GM18858 (cell line): ENCODE measurements at regions not wholly inside any gene's neighbourhood (a gene's known extent, or its start where the extent isn't known, plus 50 kb on each side); places are given as distances from the start of the nearest gene placed in this dataset.

Experiments used
- ATAC-seq: cut with Tn5 transposase; IDR thresholded peaks from one replicate; pipeline ENCODE4 v1.9.1; 2021; ENCODE audit not compliant: unreplicated experiment

DNA sequence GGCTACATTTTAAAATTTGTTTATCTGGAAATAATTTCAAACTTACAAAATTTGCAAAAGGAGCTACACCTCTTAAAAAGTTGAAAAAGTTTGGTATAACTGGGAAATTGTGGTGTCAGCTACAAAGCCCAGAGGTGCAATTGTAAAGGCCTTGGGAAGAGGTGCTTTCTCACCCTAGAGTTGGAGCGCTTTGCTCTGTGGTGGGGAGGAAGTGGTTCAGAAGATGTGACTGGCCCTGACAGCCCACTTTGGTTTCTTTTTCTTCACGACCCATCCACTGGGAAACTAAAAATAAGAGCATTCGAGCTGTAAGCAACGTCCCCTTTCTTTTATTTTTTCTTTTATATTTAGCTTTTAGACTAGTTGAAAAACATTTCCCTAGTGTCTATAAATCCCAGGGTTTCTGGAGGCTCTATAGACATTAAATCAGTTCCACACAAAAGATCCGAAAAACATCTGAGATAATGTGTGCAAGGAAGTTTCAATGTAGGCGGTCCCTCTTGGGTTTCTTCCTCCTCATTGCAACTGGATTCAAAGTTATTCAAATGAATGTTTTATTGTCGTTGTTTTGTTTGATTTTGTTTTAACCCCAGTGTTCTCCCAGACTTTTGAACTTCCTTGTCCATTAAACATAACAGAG is 397.8 kb downstream of the KIF16B start:
- peak; percentile 47 for ATAC-seq

DNA sequence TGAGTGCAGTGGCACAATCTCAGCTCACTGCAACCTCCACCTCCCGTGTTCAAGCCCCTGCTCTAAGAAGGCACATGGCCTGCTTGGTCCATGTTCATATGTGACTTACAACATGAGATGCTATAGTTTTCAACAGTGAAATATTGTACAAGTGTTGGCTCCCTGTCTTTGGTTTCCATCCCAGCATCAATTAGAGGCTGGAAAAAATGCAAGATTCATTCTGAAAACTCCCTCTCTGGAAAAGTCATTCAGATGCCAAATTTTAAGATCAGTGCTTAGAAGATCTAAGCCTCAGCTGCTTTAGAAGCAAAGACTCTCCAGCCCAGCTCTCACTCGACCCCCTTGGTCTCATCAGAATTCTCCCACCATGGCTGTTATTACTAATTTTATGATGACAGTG is 398.9 kb downstream of the KIF16B start:
- ATAC-seq = no peak

DNA sequence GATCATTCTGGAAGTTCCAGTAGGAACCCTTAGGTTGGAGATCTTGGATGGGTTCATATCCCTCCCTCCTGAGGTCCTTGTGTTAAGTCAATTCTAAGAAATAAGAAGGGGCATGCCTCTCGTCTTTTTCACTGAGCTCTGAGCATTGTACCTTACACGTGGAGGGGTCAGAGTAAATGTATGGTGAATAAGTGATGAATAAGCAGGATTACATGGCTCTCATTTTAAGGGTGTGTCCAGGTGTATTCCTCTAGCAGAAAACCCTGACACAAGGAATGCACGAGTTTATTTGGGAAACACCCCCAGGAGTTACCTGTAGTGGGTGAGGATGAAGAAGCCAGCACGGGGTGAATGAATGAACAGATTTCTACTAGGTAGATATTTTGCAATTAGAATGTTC is 400.2 kb downstream of the KIF16B start:
- ATAC-seq = no peak

DNA sequence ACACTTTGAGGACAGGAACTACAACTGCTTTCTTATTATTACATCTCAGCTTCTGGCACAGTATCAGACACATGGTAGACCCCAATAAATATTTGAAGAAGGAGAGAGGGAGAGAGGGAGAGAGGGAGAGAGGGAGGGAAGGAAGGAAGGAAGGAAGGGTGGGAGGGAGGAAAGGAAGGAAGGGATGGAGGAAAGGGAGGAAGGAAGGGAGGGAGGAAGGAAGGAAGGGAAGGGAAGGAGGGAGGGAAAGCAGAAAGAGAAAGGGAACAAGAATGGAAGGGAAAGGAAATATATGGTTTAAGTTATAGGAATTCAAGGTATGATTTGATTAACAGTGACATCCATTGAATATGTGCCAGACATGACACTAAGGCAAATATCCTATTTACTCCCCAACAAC is 402.1 kb downstream of the KIF16B start:
- ATAC-seq = no peak

DNA sequence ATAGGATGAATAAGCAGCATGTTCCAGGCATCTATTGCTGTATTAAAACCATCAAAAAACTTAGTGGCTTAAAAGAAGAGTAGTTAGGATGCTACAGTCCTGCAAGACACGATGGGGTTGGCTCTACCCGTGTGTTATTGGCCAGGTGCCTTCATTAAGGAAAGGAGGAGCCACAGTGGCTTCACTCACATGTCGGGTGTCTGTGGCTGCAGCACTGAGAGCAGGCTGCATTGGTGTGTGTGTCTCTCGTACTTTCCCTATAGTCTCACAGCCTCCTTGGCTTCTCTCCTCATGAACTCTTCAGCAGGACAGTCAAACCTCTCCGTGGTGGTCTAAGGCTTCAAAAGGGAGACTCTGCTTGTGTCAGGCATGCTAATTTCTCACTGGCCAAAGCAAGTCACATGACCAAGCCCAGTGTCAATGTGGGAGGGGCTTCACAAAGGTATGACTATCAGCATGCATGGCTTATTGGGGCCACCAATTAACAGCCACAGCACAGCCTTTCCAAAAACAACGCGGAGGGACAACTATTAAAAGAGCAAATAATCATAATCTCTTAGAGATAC is 402.8 kb downstream of the KIF16B start:
- no peak for ATAC-seq

DNA sequence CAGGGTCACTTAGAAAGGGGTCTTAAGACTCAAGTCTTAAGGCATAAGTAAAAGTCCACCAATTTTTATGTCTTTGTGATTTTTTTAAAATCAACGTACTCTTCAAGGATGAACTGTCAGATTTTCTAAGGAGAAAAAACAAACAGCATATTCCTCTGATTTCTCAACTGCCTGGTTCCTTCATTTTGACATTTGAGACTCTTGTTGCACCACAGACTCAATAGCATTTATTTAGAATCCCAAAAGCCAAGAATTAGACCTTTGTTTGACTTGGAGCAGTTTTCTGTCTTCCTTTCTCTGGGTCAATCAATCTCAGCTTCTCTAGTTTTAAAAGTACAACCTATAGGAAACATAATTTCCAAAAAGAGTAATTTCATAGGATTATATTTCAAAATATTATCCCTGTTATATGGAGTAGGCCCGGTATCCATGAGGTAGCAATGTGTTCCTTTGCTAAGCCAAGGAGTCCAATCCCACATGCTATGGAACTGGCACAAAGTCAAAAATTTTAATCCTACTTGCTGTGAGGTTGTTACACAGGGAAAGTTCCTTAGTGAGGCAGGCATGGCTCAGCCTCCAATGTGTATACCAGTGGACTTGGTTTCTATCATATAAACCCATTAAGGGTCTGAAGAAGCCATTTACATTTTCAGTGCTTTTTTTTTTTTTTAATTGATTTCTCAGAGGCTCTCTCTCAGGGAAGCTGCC is 405.7 kb downstream of the KIF16B start:
- ATAC-seq = no peak

DNA sequence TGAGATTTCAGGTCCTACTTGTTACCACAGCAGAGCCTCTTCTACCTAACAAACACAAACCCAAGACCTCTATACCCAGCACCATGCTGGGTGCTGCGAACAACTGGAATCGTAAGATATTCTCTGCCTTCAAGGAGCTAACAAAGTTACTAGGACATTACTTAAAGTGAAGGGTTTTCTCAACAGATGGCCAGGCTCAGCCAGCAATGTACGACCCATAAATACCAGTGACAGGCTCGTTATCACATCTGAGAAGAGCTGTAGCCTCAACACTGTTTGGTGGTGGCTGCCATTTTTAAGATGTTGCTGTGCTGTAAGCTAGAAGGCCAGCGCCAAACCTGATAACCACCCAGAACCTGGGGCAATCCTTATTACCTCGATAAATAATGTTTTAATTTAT is 406.5 kb downstream of the KIF16B start:
- no peak for ATAC-seq

DNA sequence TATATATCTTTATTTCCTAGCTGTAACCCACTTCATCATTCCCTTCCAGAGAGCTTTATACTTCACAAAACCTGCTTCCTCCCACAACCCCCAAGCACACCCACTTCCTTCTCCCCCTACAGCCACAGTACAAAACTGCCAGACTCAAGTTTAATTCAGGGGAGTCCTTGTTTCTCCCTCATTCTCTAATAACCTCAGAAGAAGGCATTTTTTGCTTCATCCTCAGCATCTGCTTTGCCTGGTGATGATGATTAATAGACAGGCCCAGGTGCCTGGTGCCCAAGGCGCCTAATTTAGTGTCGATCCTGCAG is 414.3 kb downstream of the KIF16B start:
- ATAC-seq = peak; percentile 40

DNA sequence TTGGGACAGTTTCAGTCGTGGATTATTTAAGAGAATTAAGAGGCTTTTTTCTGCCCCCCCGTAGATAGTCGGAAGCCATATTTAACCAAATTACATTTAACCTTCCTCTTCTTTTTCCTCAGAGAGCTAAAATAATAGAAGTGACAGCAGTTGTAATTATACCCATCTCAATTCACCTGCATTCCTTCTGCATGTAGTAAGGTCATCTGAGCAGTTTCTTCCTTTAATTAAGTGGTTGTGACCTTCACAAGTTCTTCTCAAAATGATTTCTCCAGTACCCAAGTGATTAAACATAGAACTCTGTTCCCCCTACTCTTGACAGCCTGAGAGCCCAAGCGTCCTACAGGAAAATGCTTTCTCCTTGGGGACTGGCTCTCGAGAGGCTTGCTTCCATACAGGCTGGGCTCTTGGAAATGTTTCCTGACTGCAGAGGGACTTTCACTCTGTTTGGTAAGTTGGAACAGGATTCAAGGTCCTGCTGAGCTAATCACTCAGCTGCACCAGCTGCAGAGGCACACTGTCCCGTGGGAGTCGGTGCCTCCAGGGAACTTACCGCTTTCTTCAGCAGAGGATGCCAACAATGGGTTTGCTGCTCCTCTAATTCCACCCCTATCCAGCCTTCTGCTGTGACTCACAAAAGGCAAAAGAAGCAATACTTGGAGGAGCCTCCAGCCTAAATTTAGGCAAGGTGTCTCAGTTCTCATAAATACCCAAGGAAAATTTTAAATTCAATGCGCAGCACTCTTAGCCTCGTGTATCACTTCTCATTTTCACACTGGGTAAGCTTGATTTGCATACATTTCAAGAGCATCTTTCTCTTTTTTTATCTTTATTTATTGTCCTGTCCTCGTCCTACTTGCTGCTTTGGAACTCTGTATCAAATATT is 414.9 kb downstream of the KIF16B start:
- peak; percentile 91 for ATAC-seq

DNA sequence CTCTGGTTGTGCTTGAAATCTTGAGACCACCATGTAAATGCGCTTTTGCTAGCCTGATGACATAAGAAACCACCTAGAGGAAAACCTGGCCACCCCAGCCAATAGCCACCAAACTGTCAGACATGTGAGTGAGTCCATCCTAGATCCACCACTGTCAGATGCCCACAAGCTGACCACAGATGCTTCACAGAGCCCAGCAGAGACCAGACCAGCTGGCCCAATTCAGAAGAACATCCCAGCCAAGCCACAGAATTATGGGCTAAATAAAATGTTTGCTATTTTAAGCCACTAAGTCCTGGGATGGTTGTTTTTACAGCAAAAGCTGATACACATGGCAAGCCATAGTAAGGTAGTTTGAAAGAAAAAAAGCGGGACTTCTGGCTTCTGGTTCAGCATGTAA is 425.3 kb downstream of the KIF16B start:
- no peak for ATAC-seq

DNA sequence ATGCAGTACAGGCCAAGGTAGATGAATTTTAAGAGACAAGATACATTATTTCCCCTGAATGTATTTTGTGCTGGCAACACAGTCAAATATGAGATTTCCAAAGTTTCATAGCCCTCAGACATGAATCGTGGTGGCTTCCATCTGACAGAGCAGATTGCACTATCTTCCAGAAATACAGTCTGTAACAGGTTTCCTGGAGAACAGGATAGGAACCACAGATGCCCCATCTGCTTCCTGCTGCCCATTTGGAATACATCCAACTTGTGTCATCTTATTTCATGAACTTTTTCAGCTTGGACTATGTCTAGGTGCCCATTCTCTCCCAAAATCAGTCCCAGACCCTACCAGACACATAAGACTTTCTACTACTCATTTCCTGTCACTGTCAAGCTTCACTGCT is 426.0 kb downstream of the KIF16B start:
- ATAC-seq = no peak

DNA sequence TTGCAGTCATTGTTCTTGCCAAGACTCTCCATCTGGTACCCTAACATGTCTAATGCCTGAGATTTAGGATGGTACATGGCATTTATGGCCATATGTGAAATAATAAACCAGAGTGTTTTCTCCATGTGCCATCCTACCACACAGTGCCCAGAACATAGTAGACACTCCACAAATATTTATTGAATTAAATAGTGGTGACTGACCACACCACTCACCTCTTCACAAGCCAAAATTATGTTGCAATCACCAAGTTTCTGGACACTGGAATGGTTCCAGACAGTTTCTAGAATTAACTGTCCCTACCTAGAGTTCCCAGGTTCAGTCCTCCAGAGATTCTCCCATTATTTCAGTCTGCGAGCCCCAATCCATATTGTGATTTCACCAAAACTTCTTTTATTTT is 427.3 kb downstream of the KIF16B start:
- no peak for ATAC-seq

DNA sequence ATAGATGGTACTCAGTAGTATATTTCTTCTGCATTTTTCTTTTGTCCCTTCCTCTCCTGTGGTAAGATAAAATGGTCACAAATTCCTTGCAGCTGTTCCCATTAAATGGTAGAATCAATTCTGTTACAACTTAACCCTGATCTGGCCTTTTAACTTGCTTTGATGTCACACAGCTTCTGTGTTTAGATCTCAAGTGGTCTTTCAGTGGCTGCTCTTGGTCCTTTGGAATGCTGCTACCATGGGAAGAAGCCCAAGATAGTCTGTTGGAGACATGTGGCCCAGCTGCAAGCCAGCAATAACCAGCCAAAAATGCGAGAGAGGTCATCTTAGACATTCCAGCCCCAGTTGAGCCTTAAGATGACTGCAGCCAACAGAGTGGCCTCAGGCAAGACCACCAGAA is 429.7 kb downstream of the KIF16B start:
- ATAC-seq = no peak

DNA sequence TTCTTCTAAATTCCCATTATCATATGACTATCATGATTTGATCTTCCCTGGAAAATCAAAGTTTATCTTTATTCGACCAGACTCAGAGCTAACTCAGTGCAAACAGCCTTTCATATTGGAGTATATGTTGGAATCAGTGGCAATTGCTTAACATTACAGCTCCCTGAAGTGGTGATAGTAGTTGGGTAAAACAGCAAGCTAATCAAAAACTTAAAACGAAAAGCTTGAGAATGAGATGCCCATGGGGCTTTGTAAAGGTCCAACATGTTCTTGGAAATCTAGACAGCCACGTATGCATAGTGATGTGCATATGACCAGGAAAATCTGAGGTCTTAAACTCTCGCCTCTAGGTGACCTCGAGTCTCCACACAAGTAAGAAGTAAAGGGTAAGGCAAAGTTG is 437.6 kb downstream of the KIF16B start:
- ATAC-seq = no peak

DNA sequence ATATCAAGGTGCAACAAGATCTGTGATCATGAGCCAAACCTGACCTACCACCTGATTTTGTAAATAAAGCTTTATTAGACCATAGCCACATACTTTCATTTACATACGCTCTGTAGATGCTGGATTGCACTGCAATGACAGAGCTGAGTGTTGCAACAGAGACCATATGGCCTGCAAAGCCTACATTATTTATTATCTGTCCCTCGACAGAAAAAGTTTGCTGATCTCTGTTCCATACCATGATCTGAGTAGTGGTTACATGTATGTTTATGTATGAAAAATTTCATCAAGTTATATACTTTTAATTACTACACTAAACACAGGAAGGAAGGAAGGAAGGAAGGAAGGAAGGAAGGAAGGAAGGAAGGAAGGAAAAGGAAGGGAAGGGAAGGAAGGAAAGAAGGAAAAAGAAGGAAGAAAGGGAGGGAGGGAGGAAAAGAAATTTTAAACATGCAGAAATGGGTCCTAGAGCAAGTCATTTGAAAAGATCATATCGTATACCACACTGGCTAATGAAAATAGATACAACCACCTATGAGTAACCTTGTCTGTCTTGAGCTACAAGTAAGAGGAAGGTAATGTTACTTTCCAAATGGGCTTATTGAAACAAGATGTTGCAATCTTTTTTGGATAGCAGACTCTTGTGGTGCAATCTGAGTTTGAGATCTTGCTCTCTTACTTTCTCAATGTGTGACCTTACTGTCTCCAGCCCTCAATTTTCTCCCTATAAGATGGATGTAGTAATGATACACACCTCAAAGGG is 441.0 kb downstream of the KIF16B start:
- ATAC-seq = no peak

DNA sequence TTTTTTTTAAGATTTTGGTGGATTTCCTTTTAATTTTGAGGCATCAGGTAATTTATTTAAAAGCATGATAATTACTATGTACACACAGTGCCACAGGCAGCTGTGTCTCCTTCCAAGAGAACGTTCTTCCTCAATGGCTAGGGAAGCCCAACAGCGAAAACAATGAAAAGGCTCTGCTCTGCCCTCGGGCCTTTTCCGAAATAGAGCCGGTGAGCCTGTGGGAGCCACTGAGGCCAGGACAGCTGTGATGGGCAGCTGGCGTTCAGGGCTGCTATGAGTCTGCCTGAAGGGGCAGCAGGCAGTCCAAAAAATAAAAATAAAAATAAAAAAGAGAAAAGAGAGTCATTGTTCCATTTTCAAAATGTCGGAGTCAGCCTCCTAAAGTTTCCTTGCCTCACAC is 443.8 kb downstream of the KIF16B start:
- ATAC-seq = no peak

DNA sequence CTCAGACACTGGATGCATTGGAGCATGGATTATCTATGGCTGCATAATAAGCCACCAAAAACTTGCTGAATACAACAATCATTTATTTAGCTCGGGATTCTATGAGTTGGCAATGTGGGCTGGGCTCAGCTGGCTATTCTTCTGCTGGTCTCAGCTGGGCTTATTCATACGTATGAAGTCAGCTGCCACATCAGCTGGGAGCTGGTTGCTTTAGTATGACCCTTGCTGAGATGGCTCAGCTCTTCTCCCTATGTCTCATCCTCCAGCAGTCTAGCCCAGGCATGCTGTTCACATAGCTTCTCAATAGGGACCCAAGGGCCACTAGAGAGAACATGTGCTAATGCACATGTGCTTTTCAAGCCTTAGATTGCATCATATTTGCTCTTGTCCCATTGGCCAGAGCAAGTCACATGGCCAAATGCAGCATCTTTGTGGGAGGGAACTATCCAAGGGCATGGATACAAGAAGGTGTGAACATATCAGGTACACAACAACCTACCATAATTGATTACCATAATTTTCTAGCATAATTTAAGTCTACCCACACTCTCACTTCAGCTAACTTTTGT is 444.6 kb downstream of the KIF16B start:
- ATAC-seq = no peak

DNA sequence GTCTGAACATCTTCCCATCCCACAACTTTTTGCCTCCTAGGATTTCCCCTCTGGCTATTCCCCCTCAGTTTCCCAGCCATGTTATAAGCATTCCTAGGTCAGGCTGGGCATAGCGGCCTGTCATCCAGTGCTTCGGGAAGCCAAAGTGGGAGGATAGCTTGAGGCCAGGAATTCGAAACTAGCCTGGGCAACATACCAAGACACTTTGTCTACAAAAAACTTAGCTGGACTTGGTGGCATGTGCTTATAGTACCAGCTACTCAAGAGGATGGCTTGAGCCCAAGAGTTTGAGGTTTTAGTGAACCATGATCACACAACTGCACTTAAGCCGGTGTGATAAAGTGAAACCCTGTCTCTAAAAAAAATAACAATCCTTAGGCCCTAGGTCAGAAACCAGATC is 447.4 kb downstream of the KIF16B start:
- ATAC-seq = no peak

DNA sequence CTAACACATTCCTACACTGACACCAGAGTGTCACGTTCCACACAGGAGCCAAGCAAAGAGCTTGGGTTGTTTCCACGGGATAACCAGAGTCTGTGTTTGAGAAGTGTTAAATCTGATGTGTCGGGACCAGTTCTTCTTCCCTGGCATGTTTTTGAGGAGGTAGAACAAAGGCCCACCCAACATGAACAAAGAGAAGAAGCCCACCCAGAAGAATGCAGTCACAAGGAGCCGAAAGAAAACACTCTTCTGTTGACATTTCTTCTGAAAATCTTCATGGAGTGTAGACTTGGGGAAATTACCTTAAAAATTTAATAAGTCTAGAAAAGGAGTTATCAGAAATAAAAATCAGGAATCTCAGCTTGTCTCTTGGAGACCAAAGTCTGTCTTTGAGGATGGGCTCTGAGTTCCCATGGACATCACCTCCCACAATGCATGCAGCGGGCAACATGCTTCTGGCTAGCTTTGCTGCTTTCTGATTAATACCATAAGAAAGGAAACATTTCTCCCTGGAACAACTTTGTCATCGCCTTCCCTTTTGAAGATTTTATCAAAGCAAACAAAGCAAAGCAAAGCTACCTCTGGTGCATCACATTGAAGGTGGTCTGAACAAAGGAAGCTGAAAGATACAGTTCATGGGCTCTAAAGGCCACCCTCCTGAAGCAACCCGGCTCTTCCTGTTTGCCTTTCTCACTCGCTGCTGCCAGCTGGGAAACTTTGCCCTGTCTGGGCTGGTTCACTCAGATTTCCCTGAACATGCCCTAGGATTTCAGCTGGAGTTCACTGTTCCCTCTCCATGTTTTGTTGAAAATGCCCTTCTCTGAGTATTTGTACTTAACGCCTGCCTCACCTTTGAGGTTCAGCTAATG is 448.1 kb downstream of the KIF16B start:
- no peak for ATAC-seq

DNA sequence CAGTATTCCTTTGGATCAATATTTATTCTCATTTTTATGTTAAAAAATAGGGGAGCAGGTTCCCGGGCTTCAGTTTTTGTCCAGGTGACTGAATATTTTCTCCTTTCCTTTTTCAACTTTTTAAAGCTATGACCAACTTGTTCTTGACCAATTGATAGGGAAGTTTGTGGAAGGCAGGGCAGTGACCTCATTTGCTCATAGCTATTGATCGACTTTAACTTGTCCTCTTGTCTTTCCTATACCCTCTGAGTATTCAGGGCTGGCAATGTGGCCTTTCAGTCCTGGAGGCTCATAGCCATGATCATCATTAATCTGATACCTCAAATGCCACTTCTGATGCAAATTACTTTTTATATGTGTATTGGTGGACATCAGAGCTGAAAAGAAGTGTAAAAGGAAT is 448.8 kb downstream of the KIF16B start:
- ATAC-seq = no peak
